ENCODE measurements at regions not wholly inside any gene's neighbourhood (a gene's known extent, or its start where the extent isn't known, plus 50 kb on each side); places are given as distances from the start of the nearest gene placed in this dataset.

GRCh38 chr2:150617351-150617978 is 130.0 kb upstream of the RND3 start:
- DNase-seq = no peak
- H3K27ac ChIP-seq (ENCODE audit: low read length) = no peak overlapping the region
- no peak overlapping the region for H2AFZ ChIP-seq (ENCODE audit: low read length)
- H3K9ac ChIP-seq (ENCODE audit: low read length) = no peak overlapping the region
- H3K9me3 ChIP-seq (replicated peaks; ENCODE audit: insufficient read depth, low read length) = no peaks in the 10 kb centered on the region
- no peaks in the 10 kb centered on the region for H3K79me2 ChIP-seq (ENCODE audit: low read length)
- no peaks in the 10 kb centered on the region for H3K36me3 ChIP-seq (replicated peaks; ENCODE audit: insufficient read depth, low read length)
- no peak for TF ChIP-seq EZH2phosphoT487 (IDR thresholded peaks at IDR 0.05; ENCODE audit: low read length)
- no peak for TF ChIP-seq EZH2 (optimal IDR thresholded peaks at IDR 0.05; ENCODE audit: low read depth, low read length)
- no peak for TF ChIP-seq CTCF (IDR thresholded peaks at IDR 0.05; ENCODE audit: low read length)
- H3F3A ChIP-seq (ENCODE audit: insufficient read depth, low read length) = no peaks in the 10 kb centered on the region
- H3K4me2 ChIP-seq (ENCODE audit: low read depth, low read length) = no peak overlapping the region
- no peaks in the 10 kb centered on the region for H3K9me2 ChIP-seq (replicated peaks; ENCODE audit: insufficient read depth, low read length)
- no peak overlapping the region for H3K4me3 ChIP-seq (ENCODE audit: low read length)
- no peaks in the 10 kb centered on the region for H3K27me3 ChIP-seq (replicated peaks; ENCODE audit: insufficient read depth, low read length)
- H3K4me1 ChIP-seq (ENCODE audit: low read length) = no peaks in the 10 kb centered on the region
- H4K20me1 ChIP-seq (ENCODE audit: insufficient read depth, low read length) = no peaks in the 10 kb centered on the region

- Histone ChIP-seq H3K4me3 (ENCODE audit: low read length) (no peak overlapping the region), H3K4me1 (ENCODE audit: low read length) (no peaks in the 10 kb centered on the region), H3K79me2 (ENCODE audit: low read length) (no peaks in the 10 kb centered on the region), H2AFZ (ENCODE audit: low read length) (no peak overlapping the region), H4K20me1 (ENCODE audit: insufficient read depth, low read length) (no peaks in the 10 kb centered on the region), H3K9me2 (replicated peaks; ENCODE audit: insufficient read depth, low read length) (no peaks in the 10 kb centered on the region), H3K9me3 (replicated peaks; ENCODE audit: insufficient read depth, low read length) (no peaks in the 10 kb centered on the region), H3K9ac (ENCODE audit: low read length) (no peak overlapping the region), H3F3A (ENCODE audit: insufficient read depth, low read length) (no peaks in the 10 kb centered on the region), H3K36me3 (replicated peaks; ENCODE audit: insufficient read depth, low read length) (no peaks in the 10 kb centered on the region), H3K27ac (ENCODE audit: low read length) (no peak overlapping the region), H3K27me3 (replicated peaks; ENCODE audit: insufficient read depth, low read length) (no peaks in the 10 kb centered on the region), H3K4me2 (ENCODE audit: low read depth, low read length) (no peak overlapping the region)
- no peak for DNase-seq
- TF ChIP-seq EZH2 (optimal IDR thresholded peaks at IDR 0.05; ENCODE audit: low read depth, low read length) = no peak
- no peak for TF ChIP-seq EZH2phosphoT487 (IDR thresholded peaks at IDR 0.05; ENCODE audit: low read length)
- TF ChIP-seq CTCF (IDR thresholded peaks at IDR 0.05; ENCODE audit: low read length) = no peak
Observed at GRCh38 chr2:150612957-150613710, 125.7 kb upstream of the RND3 start.

- no peak overlapping the region for H3K9ac ChIP-seq (ENCODE audit: low read length)
- no peak overlapping the region for H3K4me3 ChIP-seq (ENCODE audit: low read length)
Observed at GRCh38 chr2:150610670-150611279, 123.3 kb upstream of the RND3 start.

More at GRCh38 chr2:150610670-150611279, 123.3 kb upstream of the RND3 start:
- H3K27me3 ChIP-seq (replicated peaks; ENCODE audit: insufficient read depth, low read length) = no peaks in the 10 kb centered on the region
- DNase-seq = peak; percentile 51
- no peaks in the 10 kb centered on the region for H3F3A ChIP-seq (ENCODE audit: insufficient read depth, low read length)
- TF ChIP-seq EZH2 (optimal IDR thresholded peaks at IDR 0.05; ENCODE audit: low read depth, low read length) = no peak
- peak; percentile 80 for TF ChIP-seq CTCF (IDR thresholded peaks at IDR 0.05; ENCODE audit: low read length)
- TF ChIP-seq EZH2phosphoT487 (IDR thresholded peaks at IDR 0.05; ENCODE audit: low read length) = no peak
- no peaks in the 10 kb centered on the region for H3K36me3 ChIP-seq (replicated peaks; ENCODE audit: insufficient read depth, low read length)
- H3K4me2 ChIP-seq (ENCODE audit: low read depth, low read length) = no peak overlapping the region
- no peak overlapping the region for H3K27ac ChIP-seq (ENCODE audit: low read length)
- H2AFZ ChIP-seq (ENCODE audit: low read length) = no peak overlapping the region
- no peaks in the 10 kb centered on the region for H3K9me2 ChIP-seq (replicated peaks; ENCODE audit: insufficient read depth, low read length)
- no peaks in the 10 kb centered on the region for H4K20me1 ChIP-seq (ENCODE audit: insufficient read depth, low read length)
- H3K9me3 ChIP-seq (replicated peaks; ENCODE audit: insufficient read depth, low read length) = no peaks in the 10 kb centered on the region
- no peaks in the 10 kb centered on the region for H3K79me2 ChIP-seq (ENCODE audit: low read length)
- H3K4me1 ChIP-seq (ENCODE audit: low read length) = no peaks in the 10 kb centered on the region
